Astrocyte of the cerebellum (primary cell): ENCODE measurements at regions not wholly inside any gene's neighbourhood (a gene's known extent, or its start where the extent isn't known, plus 50 kb on each side); places are given as distances from the start of the nearest gene placed in this dataset.

ENCODE experiments used
- DNase-seq: peaks from one replicate; pipeline ENCODE4 v3.0.0-alpha.2; 2011; ENCODE audit warnings: low read depth
- H3K4me3 ChIP-seq: 2 replicates; pipeline ENCODE4 v1.5.1; 2011; ENCODE audit warnings: mild to moderate bottlenecking, low read depth, low read length, moderate library complexity
- CTCF ChIP-seq: IDR thresholded peaks from 2 replicates; pipeline ENCODE4 v1.5.1; 2012; ENCODE audit warnings: low read length, low read depth, moderate library complexity, mild to moderate bottlenecking; ENCODE audit errors: missing control alignments
- in situ Hi-C: cut with HindIII; loops from 2 replicates; pipeline ENCODE4 v1.10.0; 2017; ENCODE audit warnings: low sequenced_read_pairs

- in situ Hi-C loops, result no loop called here
- no peak for DNase-seq
- no peak for TF ChIP-seq CTCF
Observed at GRCh38 chr13:26961890-26962615, 201.5 kb upstream of the GPR12 start.

GRCh38 chr13:26957182-26957581 is 196.6 kb upstream of the GPR12 start:
- H3K4me3 ChIP-seq, result no peak overlapping the region
- DNase-seq, result no peak
- in situ Hi-C loops, result no loop called here
- no peak for TF ChIP-seq CTCF

More at GRCh38 chr13:26961890-26962615, 201.5 kb upstream of the GPR12 start:
- H3K4me3 ChIP-seq, result no peak overlapping the region

- H3K4me3 ChIP-seq, result no peak overlapping the region
- TF ChIP-seq CTCF, result no peak
- in situ Hi-C loops, result no loop called here
- DNase-seq, result no peak
Observed at GRCh38 chr13:26956522-26957142, 196.0 kb upstream of the GPR12 start.

GRCh38 chr13:26954976-26955375 is 194.4 kb upstream of the GPR12 start:
- no peak for TF ChIP-seq CTCF
- DNase-seq, result no peak
- in situ Hi-C loops, result no loop called here
- H3K4me3 ChIP-seq, result no peak overlapping the region

GRCh38 chr13:26953291-26953690 is 192.7 kb upstream of the GPR12 start:
- in situ Hi-C loops, result no loop called here
- no peak for TF ChIP-seq CTCF
- no peak for DNase-seq
- H3K4me3 ChIP-seq, result no peak overlapping the region

- DNase-seq, result no peak
- in situ Hi-C loops, result no loop called here
- no peak overlapping the region for H3K4me3 ChIP-seq
- TF ChIP-seq CTCF, result no peak
Observed at GRCh38 chr13:26952551-26953143, 192.1 kb upstream of the GPR12 start.
